ENCODE measurements at regions not wholly inside any gene's neighbourhood (a gene's known extent, or its start where the extent isn't known, plus 50 kb on each side); places are given as distances from the start of the nearest gene placed in this dataset.

DNA sequence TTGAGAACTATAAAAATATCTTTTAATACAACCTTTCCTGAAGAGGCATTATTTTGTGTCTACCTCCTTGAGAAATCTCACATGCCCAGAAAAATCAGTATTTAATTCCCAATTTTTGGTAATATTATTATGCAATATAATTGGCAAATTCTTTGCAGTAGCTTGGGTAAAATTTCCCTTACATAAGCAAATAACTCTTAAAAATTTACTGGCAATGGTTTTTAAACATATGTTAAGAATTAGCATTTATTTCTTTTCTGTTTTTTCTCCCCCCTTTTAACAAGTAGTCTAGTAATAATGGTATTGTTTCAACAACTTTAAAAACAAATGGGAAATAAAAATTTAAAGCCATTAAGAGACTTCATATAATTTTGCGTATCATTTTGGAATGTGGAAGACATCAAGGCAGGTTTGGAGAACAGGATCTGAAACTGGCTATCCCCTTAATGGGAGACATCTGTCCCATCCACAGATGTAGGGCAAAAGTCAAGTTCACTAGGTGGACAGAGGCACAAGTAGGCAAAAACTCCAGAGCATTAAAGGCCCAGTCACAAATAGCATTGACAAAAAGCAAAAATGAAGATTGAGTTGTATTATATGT lies 89.6 kb upstream of the AADACL2 start (continued):
- TF ChIP-seq RAD21 (IDR thresholded peaks at IDR 0.05; ENCODE audit: low read depth) (no peak), EZH2 (IDR thresholded peaks at IDR 0.05) (no peak), JUND (IDR thresholded peaks at IDR 0.05) (no peak), CBX3 (IDR thresholded peaks at IDR 0.05; ENCODE audit: low read depth) (no peak)
- TF ChIP-seq, protein P1, sequence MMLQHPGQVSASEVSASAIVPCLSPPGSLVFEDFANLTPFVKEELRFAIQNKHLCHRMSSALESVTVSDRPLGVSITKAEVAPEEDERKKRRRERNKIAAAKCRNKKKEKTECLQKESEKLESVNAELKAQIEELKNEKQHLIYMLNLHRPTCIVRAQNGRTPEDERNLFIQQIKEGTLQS (IDR thresholded peaks at IDR 0.05) = no peak

DNA sequence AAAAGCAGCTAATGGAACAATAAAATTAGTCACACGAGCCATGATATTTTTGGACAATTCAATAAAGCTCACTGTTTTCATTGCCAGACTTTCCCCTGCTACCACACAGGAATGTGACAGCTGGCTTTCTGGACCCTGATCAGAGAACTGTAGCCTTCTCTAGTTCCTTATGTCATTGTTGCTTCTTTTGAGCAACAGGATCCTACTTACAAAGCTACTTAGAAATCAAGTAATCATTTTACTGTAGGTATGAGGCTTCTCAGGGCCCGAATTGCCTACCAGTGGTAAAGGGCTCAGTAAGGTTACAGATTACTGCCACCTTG lies 94.3 kb upstream of the AADACL2 start:
- Histone ChIP-seq H3K36me3 (ENCODE audit: control insufficient read depth in 1 of 2, insufficient read depth in 2 of 2, low read length in 2 of 2) (no peaks in the 10 kb centered on the region), H3K9ac (ENCODE audit: low read length) (no peak overlapping the region), H3K4me3 (replicated peaks in 1 of 2; ENCODE audit: low read depth in 1 of 2, low read length in 2 of 2) (no peak overlapping the region), H3K79me2 (ENCODE audit: insufficient read depth, low read length) (no peaks in the 10 kb centered on the region), H3K4me1 (ENCODE audit: control insufficient read depth in 1 of 2, insufficient read depth in 2 of 2, low read length in 2 of 2) (no peaks in the 10 kb centered on the region), H3K27me3 (ENCODE audit: insufficient read depth, low read length) (no peaks in the 10 kb centered on the region), H3K9me3 (ENCODE audit: control insufficient read depth in 1 of 2, insufficient read depth in 1 of 2, low read depth in 1 of 2, low read length in 2 of 2) (no peaks in the 10 kb centered on the region), H4K20me1 (ENCODE audit: insufficient read depth) (no peaks in the 10 kb centered on the region), H3K9me2 (ENCODE audit: insufficient read depth) (no peaks in the 10 kb centered on the region), H3K27ac (ENCODE audit: low read depth, low read length) (no peak overlapping the region), H3K4me2 (ENCODE audit: low read length) (no peak overlapping the region), H2AFZ (ENCODE audit: low read depth, low read length, poor library complexity, severe bottlenecking) (no peak overlapping the region)
- no peak for ATAC-seq
- intact Hi-C loops (cut with micrococcal nuclease) = no loop called here
- RAD21 ChIA-PET (ENCODE audit: low non-redundant PET in 1 of 2, low total read pairs in 2 of 2, uncharacterized antibody in 2 of 2, unreplicated experiment in 2 of 2) = no interaction called here
- BruUV-seq (replicated peaks) = no TSS peak
- CTCF ChIA-PET = no interaction called here
- POLR2A ChIA-PET = no interaction called here
- no peak for TF ChIP-seq SP1 (IDR thresholded peaks at IDR 0.05; ENCODE audit: low read depth)
- TF ChIP-seq FOSL1 (IDR thresholded peaks at IDR 0.05; ENCODE audit: low read depth) = no peak
- TF ChIP-seq, protein P1 (IDR thresholded peaks at IDR 0.05) = no peak
- DNase-seq (ENCODE audit: low read depth, low spot score) = no peak

DNA sequence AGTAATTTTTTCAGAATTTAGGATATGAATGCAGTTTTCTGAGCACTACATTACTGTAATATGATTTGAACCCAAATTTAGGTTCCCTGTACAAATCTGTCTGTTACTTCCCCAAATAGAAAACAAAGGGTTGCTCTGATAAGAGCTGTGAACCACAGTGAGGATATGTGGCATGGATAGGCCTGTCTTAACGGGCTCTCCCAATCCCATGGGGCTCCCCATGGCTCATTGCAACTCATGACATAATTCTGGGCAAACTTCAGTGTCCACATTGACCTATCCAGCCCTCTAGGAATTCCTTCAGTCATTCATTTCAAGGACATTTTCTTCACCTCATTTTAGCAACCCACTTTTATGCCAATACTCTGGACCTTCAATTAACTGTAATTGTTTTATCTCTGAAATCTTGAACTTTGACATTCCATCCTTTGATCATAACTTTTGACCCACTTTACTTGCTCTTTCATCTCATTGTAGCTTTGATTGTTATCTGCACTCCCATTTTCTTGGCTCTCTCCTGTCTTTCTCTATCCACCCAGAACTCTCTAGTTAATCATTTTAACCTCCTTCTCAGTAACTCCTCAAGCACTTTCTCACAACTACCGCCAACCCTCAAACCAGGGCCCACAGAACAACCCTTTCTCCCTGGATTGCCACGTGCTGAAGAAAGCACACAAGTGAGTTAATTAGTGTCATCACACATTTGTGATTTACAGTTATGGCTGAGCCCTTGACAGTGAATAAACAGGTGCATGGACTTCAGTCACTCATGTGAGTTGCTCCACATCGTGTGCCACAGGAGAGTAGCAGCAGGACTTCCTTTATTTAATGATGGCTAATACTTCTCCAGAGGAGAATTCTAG lies 94.9 kb upstream of the AADACL2 start:
- no peak overlapping the region for H3K4me2 ChIP-seq (ENCODE audit: low read length)
- no peak for DNase-seq (ENCODE audit: low read depth, low spot score)
- intact Hi-C loops (cut with micrococcal nuclease) = no loop called here
- no peak overlapping the region for H3K9ac ChIP-seq (ENCODE audit: low read length)
- no peak overlapping the region for H3K27ac ChIP-seq (ENCODE audit: low read depth, low read length)
- H2AFZ ChIP-seq (ENCODE audit: low read depth, low read length, poor library complexity, severe bottlenecking) = no peak overlapping the region
- H4K20me1 ChIP-seq (ENCODE audit: insufficient read depth) = no peaks in the 10 kb centered on the region
- H3K4me1 ChIP-seq (ENCODE audit: control insufficient read depth in 1 of 2, insufficient read depth in 2 of 2, low read length in 2 of 2) = no peaks in the 10 kb centered on the region
- no peak for ATAC-seq
- TF ChIP-seq, protein P1 (IDR thresholded peaks at IDR 0.05) = no peak
- TF ChIP-seq TCF7L2 (IDR thresholded peaks at IDR 0.05; ENCODE audit: borderline replicate concordance, extremely low read depth, insufficient read depth, insufficient read length) = peak; percentile 68
- no TSS peak for BruUV-seq (replicated peaks)
- no peaks in the 10 kb centered on the region for H3K36me3 ChIP-seq (ENCODE audit: control insufficient read depth in 1 of 2, insufficient read depth in 2 of 2, low read length in 2 of 2)
- no peaks in the 10 kb centered on the region for H3K9me3 ChIP-seq (ENCODE audit: control insufficient read depth in 1 of 2, insufficient read depth in 1 of 2, low read depth in 1 of 2, low read length in 2 of 2)
- no peak overlapping the region for H3K4me3 ChIP-seq (replicated peaks in 1 of 2; ENCODE audit: low read depth in 1 of 2, low read length in 2 of 2)
- CTCF ChIA-PET = no interaction called here
- no peaks in the 10 kb centered on the region for H3K9me2 ChIP-seq (ENCODE audit: insufficient read depth)
- no peaks in the 10 kb centered on the region for H3K79me2 ChIP-seq (ENCODE audit: insufficient read depth, low read length)
- POLR2A ChIA-PET = no interaction called here
- no peaks in the 10 kb centered on the region for H3K27me3 ChIP-seq (ENCODE audit: insufficient read depth, low read length)
- RAD21 ChIA-PET (ENCODE audit: low non-redundant PET in 1 of 2, low total read pairs in 2 of 2, uncharacterized antibody in 2 of 2, unreplicated experiment in 2 of 2) = no interaction called here

Measured in HCT116 (cell line).